WTC11 (cell line): ENCODE measurements at regions not wholly inside any gene's neighbourhood (a gene's known extent, or its start where the extent isn't known, plus 50 kb on each side); places are given as distances from the start of the nearest gene placed in this dataset.

Source experiments
- NFYB ChIP-seq: sonication (generic); formaldehyde crosslinking; conservative IDR thresholded peaks from 2 replicates; pipeline ENCODE4 v1.8.0; 2022; ENCODE audit warnings: low read depth, missing genetic modification reagents
- NR2C2 ChIP-seq: sonication (generic); formaldehyde crosslinking; IDR thresholded peaks from 2 replicates; pipeline ENCODE4 v1.8.0; 2022; ENCODE audit warnings: mild to moderate bottlenecking, missing genetic modification reagents
- SP1 ChIP-seq: sonication (generic); formaldehyde crosslinking; conservative IDR thresholded peaks from 2 replicates; pipeline ENCODE4 v1.8.1; 2022; ENCODE audit warnings: missing genetic modification reagents
- TEAD4 ChIP-seq: sonication (generic); formaldehyde crosslinking; IDR thresholded peaks from 2 replicates; pipeline ENCODE4 v1.8.0; 2022; ENCODE audit warnings: mild to moderate bottlenecking, missing genetic modification reagents
- ZNF121 ChIP-seq: sonication (generic); formaldehyde crosslinking; IDR thresholded peaks from 2 replicates; pipeline ENCODE4 v1.8.0; 2023; ENCODE audit warnings: missing genetic modification reagents
- ZNF671 ChIP-seq: fragments of 250-450 bp; sonication (Bioruptor Pico); IDR thresholded peaks from 2 replicates; pipeline ENCODE4 v1.8.0; 2021; ENCODE audit warnings: mild to moderate bottlenecking
- TF ChIP-seq, protein P1 (sequence below): fragments of 200-600 bp; IDR thresholded peaks from 2 replicates; pipeline ENCODE4 v1.8.0; 2022; ENCODE audit warnings: antibody characterized with exemption

DNA sequence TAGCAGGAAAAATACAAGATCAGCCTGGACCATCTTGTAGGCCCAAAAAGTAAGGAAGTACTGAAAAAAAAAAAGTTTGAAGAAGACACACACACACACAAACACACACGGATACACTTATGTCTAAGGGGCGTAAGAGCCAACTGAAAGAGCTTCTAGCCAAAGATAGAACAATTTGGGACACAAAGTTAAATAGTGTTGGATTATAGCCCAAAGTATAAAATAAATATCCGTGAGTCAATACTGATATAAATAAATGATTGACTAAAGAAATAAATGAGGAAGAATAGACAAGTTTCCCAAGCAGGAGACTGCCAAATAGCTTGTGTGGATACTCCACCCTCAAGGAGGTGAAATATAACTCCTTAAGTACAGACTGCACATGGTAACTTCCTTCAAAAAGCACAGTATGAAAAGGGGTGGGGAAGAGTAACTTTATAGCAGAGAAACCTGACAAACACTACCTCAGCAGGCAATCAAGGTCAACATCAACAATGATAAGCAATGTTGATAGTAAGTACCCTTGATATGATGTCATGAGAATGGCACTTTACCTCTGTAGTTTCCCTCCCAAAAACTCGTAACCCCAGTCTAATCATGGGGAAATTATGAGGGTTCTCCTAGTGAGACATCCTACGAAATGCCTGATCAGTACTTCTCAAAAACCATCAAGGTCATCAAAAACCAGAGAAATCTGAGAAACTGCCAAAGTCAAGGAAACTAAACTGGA is 187.3 kb upstream of the ATP11B start:
- TF ChIP-seq, protein P1, sequence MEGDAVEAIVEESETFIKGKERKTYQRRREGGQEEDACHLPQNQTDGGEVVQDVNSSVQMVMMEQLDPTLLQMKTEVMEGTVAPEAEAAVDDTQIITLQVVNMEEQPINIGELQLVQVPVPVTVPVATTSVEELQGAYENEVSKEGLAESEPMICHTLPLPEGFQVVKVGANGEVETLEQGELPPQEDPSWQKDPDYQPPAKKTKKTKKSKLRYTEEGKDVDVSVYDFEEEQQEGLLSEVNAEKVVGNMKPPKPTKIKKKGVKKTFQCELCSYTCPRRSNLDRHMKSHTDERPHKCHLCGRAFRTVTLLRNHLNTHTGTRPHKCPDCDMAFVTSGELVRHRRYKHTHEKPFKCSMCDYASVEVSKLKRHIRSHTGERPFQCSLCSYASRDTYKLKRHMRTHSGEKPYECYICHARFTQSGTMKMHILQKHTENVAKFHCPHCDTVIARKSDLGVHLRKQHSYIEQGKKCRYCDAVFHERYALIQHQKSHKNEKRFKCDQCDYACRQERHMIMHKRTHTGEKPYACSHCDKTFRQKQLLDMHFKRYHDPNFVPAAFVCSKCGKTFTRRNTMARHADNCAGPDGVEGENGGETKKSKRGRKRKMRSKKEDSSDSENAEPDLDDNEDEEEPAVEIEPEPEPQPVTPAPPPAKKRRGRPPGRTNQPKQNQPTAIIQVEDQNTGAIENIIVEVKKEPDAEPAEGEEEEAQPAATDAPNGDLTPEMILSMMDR, result no peak
- no peak for TF ChIP-seq SP1 (CRISPR knock-in tag)
- no peak for TF ChIP-seq NFYB (CRISPR knock-in tag)
- TF ChIP-seq ZNF671 (CRISPR knock-in tag), result no peak
- TF ChIP-seq NR2C2, result no peak
- TF ChIP-seq TEAD4 (CRISPR knock-in tag), result no peak
- TF ChIP-seq ZNF121 (CRISPR knock-in tag), result no peak
